ENCODE measurements at regions not wholly inside any gene's neighbourhood (a gene's known extent, or its start where the extent isn't known, plus 50 kb on each side); places are given as distances from the start of the nearest gene placed in this dataset.

GRCh38 chr2:16565481-16565880 is 100.2 kb downstream of the CYRIA start:
- no peak for DNase-seq (ENCODE audit: low spot score)

- DNase-seq (ENCODE audit: low spot score): no peak
Observed at GRCh38 chr2:16561676-16562075, 104.0 kb downstream of the CYRIA start.

- no peak for DNase-seq (ENCODE audit: low spot score)
Observed at GRCh38 chr2:16561251-16561650, 104.4 kb downstream of the CYRIA start.

GRCh38 chr2:16559278-16560067 is 106.2 kb downstream of the CYRIA start:
- no peak for DNase-seq (ENCODE audit: low spot score)

GRCh38 chr2:16554060-16554583 is 111.5 kb downstream of the CYRIA start:
- no peak for DNase-seq (ENCODE audit: low spot score)

GRCh38 chr2:16553226-16553625 is 112.4 kb downstream of the CYRIA start:
- peak; percentile 28 for DNase-seq (ENCODE audit: low spot score)

GRCh38 chr2:16552202-16552601 is 113.4 kb downstream of the CYRIA start:
- DNase-seq (ENCODE audit: low spot score): no peak

GRCh38 chr2:16548036-16548435 is 117.6 kb downstream of the CYRIA start:
- DNase-seq (ENCODE audit: low spot score): no peak

- peak; percentile 48 for DNase-seq (ENCODE audit: low spot score)
Observed at GRCh38 chr2:16546128-16546754, 119.4 kb downstream of the CYRIA start.

GRCh38 chr2:16538707-16539106 is 126.9 kb downstream of the CYRIA start:
- no peak for DNase-seq (ENCODE audit: low spot score)

GRCh38 chr2:16537347-16537746 is 128.3 kb downstream of the CYRIA start:
- no peak for DNase-seq (ENCODE audit: low spot score)

- no peak for DNase-seq (ENCODE audit: low spot score)
Observed at GRCh38 chr2:16526193-16526592, 139.4 kb downstream of the CYRIA start.

GRCh38 chr2:16525265-16525887 is 140.3 kb downstream of the CYRIA start:
- DNase-seq (ENCODE audit: low spot score): peak; percentile 36

- no peak for DNase-seq (ENCODE audit: low spot score)
Observed at GRCh38 chr2:16523711-16524110, 141.9 kb downstream of the CYRIA start.

GRCh38 chr2:16522031-16522831 is 143.4 kb downstream of the CYRIA start:
- no peak for DNase-seq (ENCODE audit: low spot score)

- DNase-seq (ENCODE audit: low spot score): no peak
Observed at GRCh38 chr2:16520891-16521290, 144.7 kb downstream of the CYRIA start.

GRCh38 chr2:16515696-16516095 is 149.9 kb downstream of the CYRIA start:
- no peak for DNase-seq (ENCODE audit: low spot score)

- DNase-seq (ENCODE audit: low spot score): no peak
Observed at GRCh38 chr2:16513626-16514025, 152.0 kb downstream of the CYRIA start.

- DNase-seq (ENCODE audit: low spot score): no peak
Observed at GRCh38 chr2:16511041-16511440, 154.6 kb downstream of the CYRIA start.

GRCh38 chr2:16509042-16509441 is 156.6 kb downstream of the CYRIA start:
- DNase-seq (ENCODE audit: low spot score): no peak

GRCh38 chr2:16508490-16508851 is 157.2 kb downstream of the CYRIA start:
- no peak for DNase-seq (ENCODE audit: low spot score)

Measured in kidney capillary endothelial cell (primary cell).